ENCODE measurements at regions not wholly inside any gene's neighbourhood (a gene's known extent, or its start where the extent isn't known, plus 50 kb on each side); places are given as distances from the start of the nearest gene placed in this dataset.

GRCh38 chr9:126205845-126206498 is 120.7 kb upstream of the MVB12B start:
- Histone ChIP-seq H3K4me1 (ENCODE audit: insufficient read depth, low read length, poor library complexity, severe bottlenecking) (peaks cover 10% of the 10 kb centered on the region), H3K27ac (ENCODE audit: low read depth, low read length, poor library complexity, severe bottlenecking) (no peak overlapping the region), H3K27me3 (replicated peaks; ENCODE audit: insufficient read depth, low read depth, low read length, poor library complexity) (peaks cover 33% of the 10 kb centered on the region), H3K4me3 (ENCODE audit: low read depth, low read length, poor library complexity, severe bottlenecking) (no peak overlapping the region), H3K36me3 (ENCODE audit: insufficient read depth, low read length, poor library complexity, severe bottlenecking) (no peaks in the 10 kb centered on the region), H3K9me3 (ENCODE audit: low read depth, low read length, poor library complexity, severe bottlenecking) (no peaks in the 10 kb centered on the region)
- intact Hi-C loops (cut with micrococcal nuclease; ENCODE audit: unreplicated experiment) = no loop called here
- no peak for TF ChIP-seq CTCF (conservative IDR thresholded peaks at IDR 0.05; ENCODE audit: low read depth, low read length)
- no peak for TF ChIP-seq EZH2 (IDR thresholded peaks at IDR 0.05; ENCODE audit: borderline replicate concordance, low read depth, low read length, poor library complexity, severe bottlenecking)
- ChIA-PET CTCF (no interaction called here), POLR2A (ENCODE audit: low non-redundant PET) (no interaction called here)
- BruUV-seq (replicated peaks) = no TSS peak
- DNase-seq (ENCODE audit: low spot score) = no peak

- Histone ChIP-seq H3K36me3 (ENCODE audit: insufficient read depth, low read length, poor library complexity, severe bottlenecking) (no peaks in the 10 kb centered on the region), H3K9me3 (ENCODE audit: low read depth, low read length, poor library complexity, severe bottlenecking) (no peaks in the 10 kb centered on the region), H3K4me1 (ENCODE audit: insufficient read depth, low read length, poor library complexity, severe bottlenecking) (peaks cover 10% of the 10 kb centered on the region), H3K27ac (ENCODE audit: low read depth, low read length, poor library complexity, severe bottlenecking) (no peak overlapping the region), H3K4me3 (ENCODE audit: low read depth, low read length, poor library complexity, severe bottlenecking) (no peak overlapping the region), H3K27me3 (replicated peaks; ENCODE audit: insufficient read depth, low read depth, low read length, poor library complexity) (peaks cover 37% of the 10 kb centered on the region)
- intact Hi-C loops (cut with micrococcal nuclease; ENCODE audit: unreplicated experiment) = no loop called here
- ChIA-PET CTCF (no interaction called here), POLR2A (ENCODE audit: low non-redundant PET) (no interaction called here)
- DNase-seq (ENCODE audit: low spot score) = no peak
- no TSS peak for BruUV-seq (replicated peaks)
- TF ChIP-seq CTCF (conservative IDR thresholded peaks at IDR 0.05; ENCODE audit: low read depth, low read length) = no peak
- no peak for TF ChIP-seq EZH2 (IDR thresholded peaks at IDR 0.05; ENCODE audit: borderline replicate concordance, low read depth, low read length, poor library complexity, severe bottlenecking)
Observed at GRCh38 chr9:126207256-126207655, 119.4 kb upstream of the MVB12B start.

- Histone ChIP-seq H3K36me3 (ENCODE audit: insufficient read depth, low read length, poor library complexity, severe bottlenecking) (no peaks in the 10 kb centered on the region), H3K4me3 (ENCODE audit: low read depth, low read length, poor library complexity, severe bottlenecking) (no peak overlapping the region), H3K9me3 (ENCODE audit: low read depth, low read length, poor library complexity, severe bottlenecking) (peaks cover 1% of the 10 kb centered on the region), H3K4me1 (ENCODE audit: insufficient read depth, low read length, poor library complexity, severe bottlenecking) (peaks cover 10% of the 10 kb centered on the region), H3K27ac (ENCODE audit: low read depth, low read length, poor library complexity, severe bottlenecking) (no peak overlapping the region), H3K27me3 (replicated peaks; ENCODE audit: insufficient read depth, low read depth, low read length, poor library complexity) (peaks cover 40% of the 10 kb centered on the region)
- intact Hi-C loops (cut with micrococcal nuclease; ENCODE audit: unreplicated experiment) = no loop called here
- TF ChIP-seq EZH2 (IDR thresholded peaks at IDR 0.05; ENCODE audit: borderline replicate concordance, low read depth, low read length, poor library complexity, severe bottlenecking) (no peak), CTCF (conservative IDR thresholded peaks at IDR 0.05; ENCODE audit: low read depth, low read length) (no peak)
- no TSS peak for BruUV-seq (replicated peaks)
- POLR2A ChIA-PET (ENCODE audit: low non-redundant PET) = no interaction called here
- no peak for DNase-seq (ENCODE audit: low spot score)
- CTCF ChIA-PET = no interaction called here
Observed at GRCh38 chr9:126208216-126208758, 118.3 kb upstream of the MVB12B start.
